ENCODE measurements at regions not wholly inside any gene's neighbourhood (a gene's known extent, or its start where the extent isn't known, plus 50 kb on each side); places are given as distances from the start of the nearest gene placed in this dataset.

DNA sequence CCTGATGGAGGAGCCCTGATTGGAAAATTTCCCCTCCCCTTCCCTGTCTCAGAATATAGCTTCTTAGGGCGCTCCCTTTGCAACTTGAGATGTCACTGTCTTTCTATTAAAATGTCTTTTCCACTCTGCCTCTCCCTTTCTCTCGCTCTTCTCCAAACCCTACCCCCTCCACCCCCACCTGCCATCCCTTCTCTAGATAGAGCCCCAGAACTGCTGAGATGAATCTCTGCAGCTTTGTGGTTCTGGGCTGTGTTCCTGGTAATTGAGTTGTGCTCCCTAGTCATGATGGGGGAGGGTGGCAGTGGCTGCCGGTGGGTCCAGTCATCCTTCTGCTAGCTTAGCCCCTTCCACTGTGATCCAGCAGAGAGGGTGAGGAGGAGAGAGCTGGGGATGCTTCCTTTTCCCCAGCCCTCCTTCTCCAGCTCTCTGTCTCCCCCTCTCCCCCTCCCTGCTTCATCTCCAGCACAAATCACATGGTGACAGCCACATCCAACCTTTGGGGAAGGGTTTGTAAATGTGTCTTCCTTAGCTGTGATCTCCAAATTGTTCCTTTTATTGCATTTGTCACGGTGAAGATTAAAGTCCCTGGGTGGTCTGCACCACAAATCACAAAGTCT is 50.8 kb upstream of the BTRC start:
- TF ChIP-seq, protein P1, sequence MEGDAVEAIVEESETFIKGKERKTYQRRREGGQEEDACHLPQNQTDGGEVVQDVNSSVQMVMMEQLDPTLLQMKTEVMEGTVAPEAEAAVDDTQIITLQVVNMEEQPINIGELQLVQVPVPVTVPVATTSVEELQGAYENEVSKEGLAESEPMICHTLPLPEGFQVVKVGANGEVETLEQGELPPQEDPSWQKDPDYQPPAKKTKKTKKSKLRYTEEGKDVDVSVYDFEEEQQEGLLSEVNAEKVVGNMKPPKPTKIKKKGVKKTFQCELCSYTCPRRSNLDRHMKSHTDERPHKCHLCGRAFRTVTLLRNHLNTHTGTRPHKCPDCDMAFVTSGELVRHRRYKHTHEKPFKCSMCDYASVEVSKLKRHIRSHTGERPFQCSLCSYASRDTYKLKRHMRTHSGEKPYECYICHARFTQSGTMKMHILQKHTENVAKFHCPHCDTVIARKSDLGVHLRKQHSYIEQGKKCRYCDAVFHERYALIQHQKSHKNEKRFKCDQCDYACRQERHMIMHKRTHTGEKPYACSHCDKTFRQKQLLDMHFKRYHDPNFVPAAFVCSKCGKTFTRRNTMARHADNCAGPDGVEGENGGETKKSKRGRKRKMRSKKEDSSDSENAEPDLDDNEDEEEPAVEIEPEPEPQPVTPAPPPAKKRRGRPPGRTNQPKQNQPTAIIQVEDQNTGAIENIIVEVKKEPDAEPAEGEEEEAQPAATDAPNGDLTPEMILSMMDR (IDR thresholded peaks at IDR 0.05), result no peak
- no peak for TF ChIP-seq POLR2A (IDR thresholded peaks at IDR 0.05)

Data from testis (tissue), 2 donors.